Testis (tissue), 2 donors: ENCODE measurements at regions not wholly inside any gene's neighbourhood (a gene's known extent, or its start where the extent isn't known, plus 50 kb on each side); places are given as distances from the start of the nearest gene placed in this dataset.

Source experiments
- DNase-seq: peaks from one replicate; pipeline ENCODE4 v3.0.0-alpha.2; 2019
- H3K27ac ChIP-seq, 2 donors: fragments of 200-600 bp; sonication (generic); one replicate each; pipeline ENCODE4 v1.5.1; 2019
- H3K27me3 ChIP-seq: fragments of 200-600 bp; sonication (generic); one replicate; pipeline ENCODE4 v1.5.1; 2019
- H3K36me3 ChIP-seq: fragments of 200-600 bp; sonication (generic); one replicate; pipeline ENCODE4 v1.5.1; 2017; ENCODE audit warnings: low read depth; ENCODE audit errors: missing control alignments
- H3K4me1 ChIP-seq: fragments of 200-600 bp; sonication (generic); one replicate; pipeline ENCODE4 v1.5.1; 2019
- H3K4me3 ChIP-seq, 2 donors: fragments of 200-600 bp; sonication (generic); one replicate each; pipeline ENCODE4 v1.5.1; 2017 to 2019
- H3K9me3 ChIP-seq: fragments of 200-600 bp; sonication (generic); one replicate; pipeline ENCODE4 v1.5.1; 2017
- CTCF ChIP-seq, 3 experiments: fragments of 450-650 bp in 2 of 3; fragments of 200-600 bp in 1 of 3; sonication (generic) in 1 of 3; IDR thresholded peaks; one replicate each; pipeline ENCODE4 v1.5.1; 2016 to 2019; ENCODE audit warnings: antibody characterized with exemption in 3 of 3, mild to moderate bottlenecking in 2 of 3, moderate library complexity in 1 of 3
- POLR2A ChIP-seq: fragments of 450-650 bp; IDR thresholded peaks from one replicate; pipeline ENCODE4 v1.6.1; 2017; ENCODE audit warnings: antibody characterized with exemption, mild to moderate bottlenecking, moderate library complexity
- WGBS, 2 donors: methylation state at CpG; one replicate each; pipeline ENCODE4 v1.1.5; 2018; 5-methylcytosine and 5-hydroxymethylcytosine counted together
- intact Hi-C: fragments of 100-400 bp; cut with DNase I; formaldehyde crosslinking; loops from one replicate; pipeline ENCODE4 v1.15.1; 2023; ENCODE audit warnings: low total_unique reads

- Histone ChIP-seq H3K27ac (no peak overlapping the region), H3K9me3 (no peaks in the 10 kb centered on the region), H3K27me3 (no peaks in the 10 kb centered on the region), H3K36me3 (no peaks in the 10 kb centered on the region), H3K4me3 (no peak overlapping the region), H3K4me1 (no peaks in the 10 kb centered on the region)
- TF ChIP-seq POLR2A (no peak), CTCF (IDR thresholded peaks at IDR 0.05) (no peak)
- intact Hi-C loops = no loop called here
- DNase-seq = no peak
- 74 to 75% methylated on average over 1 of the region's 1 CpG for WGBS, 2 donors
Measured at GRCh38 chr12:98409548-98409947, 105.8 kb upstream of the TMPO start.

DNA sequence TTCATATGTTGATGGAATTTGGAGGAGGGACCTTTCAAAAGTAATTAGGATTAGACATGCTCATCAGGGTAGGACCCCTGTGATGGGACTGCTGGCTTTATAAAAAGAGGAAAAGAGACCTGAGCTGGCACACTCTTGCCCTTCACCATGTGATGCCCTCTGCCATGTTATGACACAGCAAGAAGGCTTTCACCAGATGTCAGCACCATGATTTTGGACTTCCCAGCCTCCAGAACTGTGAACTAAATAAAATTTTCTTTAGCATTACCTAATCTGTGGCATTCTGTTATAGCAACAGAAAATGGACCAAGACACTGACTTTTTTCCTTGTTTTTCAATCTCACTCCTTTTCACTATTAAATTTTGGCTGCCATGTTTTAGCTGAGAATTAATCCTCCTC, 105.0 kb upstream of the TMPO start:
- Histone ChIP-seq H3K27me3 (no peaks in the 10 kb centered on the region), H3K27ac (no peak overlapping the region), H3K4me3 (no peak overlapping the region), H3K4me1 (no peaks in the 10 kb centered on the region), H3K36me3 (no peaks in the 10 kb centered on the region), H3K9me3 (no peaks in the 10 kb centered on the region)
- DNase-seq = no peak
- TF ChIP-seq POLR2A (no peak), CTCF (IDR thresholded peaks at IDR 0.05) (no peak)
- intact Hi-C loops = no loop called here

DNA sequence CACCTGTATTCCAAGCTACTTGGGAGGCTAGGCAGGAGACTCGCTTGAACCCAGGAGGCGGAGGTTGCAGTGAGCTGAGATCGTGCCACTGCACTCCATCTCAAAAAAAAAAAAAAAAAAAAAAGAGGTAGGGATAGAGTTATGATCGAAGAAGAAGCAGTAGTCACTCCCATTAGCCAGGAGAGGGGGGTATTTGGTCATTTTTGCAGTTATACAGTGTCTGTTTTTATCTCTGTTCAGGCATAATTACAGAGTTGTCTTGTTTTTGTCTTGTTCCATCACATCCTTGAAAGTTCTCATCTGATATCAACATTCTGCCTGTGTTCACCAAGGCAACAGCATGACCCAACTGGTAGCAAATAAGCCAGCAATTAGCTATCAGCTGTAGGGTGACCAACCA, 98.5 kb upstream of the TMPO start:
- peak in 2 of 3 experiments; percentile 13 to 17 for TF ChIP-seq CTCF (IDR thresholded peaks at IDR 0.05)
- TF ChIP-seq POLR2A = no peak
- no peak for DNase-seq
- Histone ChIP-seq H3K36me3 (no peaks in the 10 kb centered on the region), H3K27ac (no peak overlapping the region), H3K4me1 (peaks cover 13% of the 10 kb centered on the region), H3K9me3 (no peaks in the 10 kb centered on the region), H3K27me3 (no peaks in the 10 kb centered on the region), H3K4me3 (no peak overlapping the region)
- intact Hi-C loops = no loop called here
- 41 to 42% methylated on average over 4 of the region's 4 CpGs for WGBS, 2 donors

- Histone ChIP-seq H3K27ac (no peak overlapping the region), H3K27me3 (no peaks in the 10 kb centered on the region), H3K9me3 (no peaks in the 10 kb centered on the region), H3K4me3 (no peak overlapping the region), H3K4me1 (peaks cover 13% of the 10 kb centered on the region), H3K36me3 (no peaks in the 10 kb centered on the region)
- no peak for DNase-seq
- 58 to 68% methylated on average over 2 of the region's 2 CpGs for WGBS, 2 donors
- intact Hi-C loops = no loop called here
- TF ChIP-seq CTCF (IDR thresholded peaks at IDR 0.05) (no peak), POLR2A (no peak)
Measured at GRCh38 chr12:98417266-98417665, 98.1 kb upstream of the TMPO start.

DNA sequence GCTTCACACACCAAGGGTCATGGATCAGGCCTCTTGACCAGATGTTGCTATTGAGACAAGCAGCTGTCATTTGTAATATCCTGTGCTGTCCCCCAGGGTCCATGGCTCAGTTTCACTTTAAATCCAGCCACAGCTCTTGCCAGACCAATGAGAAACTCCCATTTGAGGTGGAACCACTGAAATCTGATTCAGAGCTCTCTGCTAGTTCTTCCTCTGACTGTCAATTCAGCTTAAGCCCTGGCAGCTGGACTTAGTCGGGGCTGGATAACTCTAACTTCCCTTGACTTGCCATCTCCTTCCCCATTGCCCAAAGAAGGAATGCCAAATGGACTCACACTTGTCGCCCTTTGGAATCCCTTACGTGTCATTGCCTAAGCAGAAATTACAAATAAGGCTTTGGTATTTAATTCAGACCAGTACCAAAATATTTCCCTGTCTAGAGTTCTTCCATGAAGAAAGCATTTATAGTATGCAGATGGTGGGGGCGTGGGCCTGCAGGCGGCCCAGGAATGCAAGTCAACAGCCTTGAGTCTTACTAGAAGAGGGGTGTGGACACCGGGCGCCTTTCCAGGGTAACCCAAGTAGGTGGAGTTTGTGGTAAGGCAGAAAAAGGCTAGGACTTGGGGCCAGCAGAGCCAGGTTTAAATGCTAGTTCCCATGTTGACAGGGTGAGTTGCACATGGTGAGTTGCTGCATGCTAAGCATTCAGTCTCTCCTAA, 96.9 kb upstream of the TMPO start:
- Histone ChIP-seq H3K4me3 (no peak overlapping the region), H3K36me3 (no peaks in the 10 kb centered on the region), H3K27ac (peak overlapping the region; percentile 48 to 64), H3K27me3 (no peaks in the 10 kb centered on the region), H3K4me1 (peaks cover 13% of the 10 kb centered on the region), H3K9me3 (no peaks in the 10 kb centered on the region)
- TF ChIP-seq CTCF (IDR thresholded peaks at IDR 0.05) (no peak), POLR2A (no peak)
- DNase-seq = peak; percentile 89
- WGBS, 2 donors = 28 to 37% methylated on average over 7 of the region's 7 CpGs
- intact Hi-C loops = no loop called here
